Tibial artery (tissue), 4 donors: ENCODE measurements at regions not wholly inside any gene's neighbourhood (a gene's known extent, or its start where the extent isn't known, plus 50 kb on each side); places are given as distances from the start of the nearest gene placed in this dataset.

ENCODE experiments used
- DNase-seq, 2 donors: peaks; one replicate each; pipeline ENCODE4 v3.0.0-alpha.2; 2019
- H3K27ac ChIP-seq, 2 donors: fragments of 200-600 bp; sonication (generic) in 1 of 2; 1 replicate in 1 of 2; 2 replicates in 1 of 2; pipeline ENCODE4 v1.5.1; 2018 to 2019; ENCODE audit warnings: mild to moderate bottlenecking in 1 of 2
- H3K27me3 ChIP-seq, 2 donors: fragments of 200-600 bp; sonication (generic) in 1 of 2; one replicate each; pipeline versions ENCODE4 v1.5.1 to v1.6.0; 2016 to 2019
- H3K36me3 ChIP-seq, 3 donors: fragments of 200-600 bp; sonication (generic) in 2 of 3; one replicate each; pipeline ENCODE4 v1.5.1; 2016 to 2019; ENCODE audit warnings: mild to moderate bottlenecking in 2 of 3
- H3K4me1 ChIP-seq, 4 donors: fragments of 200-600 bp; sonication (generic) in 2 of 4; 1 replicate in 3 of 4; 2 replicates in 1 of 4; pipeline ENCODE4 v1.5.1; 2016 to 2019
- H3K4me3 ChIP-seq, 2 donors: fragments of 200-600 bp; sonication (generic) in 1 of 2; 1 replicate in 1 of 2; 2 replicates in 1 of 2; pipeline ENCODE4 v1.5.1; 2018 to 2019; ENCODE audit warnings: mild to moderate bottlenecking in 2 of 2
- H3K9me3 ChIP-seq, 3 donors: fragments of 200-600 bp; sonication (generic) in 1 of 3; one replicate each; pipeline ENCODE4 v1.5.1; 2016 to 2019
- CTCF ChIP-seq, 2 experiments: fragments of 200-600 bp in 1 of 2; fragments of 450-650 bp in 1 of 2; IDR thresholded peaks; one replicate each; pipeline ENCODE4 v1.5.1; 2017 to 2019; ENCODE audit warnings: antibody characterized with exemption in 2 of 2, mild to moderate bottlenecking in 1 of 2, moderate library complexity in 1 of 2
- intact Hi-C: fragments of 100-400 bp; cut with DNase I; formaldehyde crosslinking; loops from one replicate; pipeline ENCODE4 v1.15.0; 2023; ENCODE audit warnings: low total_unique reads

- no peak for TF ChIP-seq CTCF (IDR thresholded peaks at IDR 0.05)
- H3K36me3 ChIP-seq = no peaks in the 10 kb centered on the region
- peaks cover 0 to 3% (median 0%) of the 10 kb centered on the region in 4 donors for H3K4me1 ChIP-seq
- H3K27ac ChIP-seq = no peak overlapping the region
- DNase-seq = no peak
- no peaks in the 10 kb centered on the region for H3K9me3 ChIP-seq
- peaks cover 0 to 5% of the 10 kb centered on the region in 2 donors for H3K27me3 ChIP-seq
- H3K4me3 ChIP-seq = no peak overlapping the region
- intact Hi-C loops = no loop called here
Measured at GRCh38 chr9:81289622-81290021, 399.7 kb downstream of the TLE1 start.

GRCh38 chr9:81268048-81268447 lies 421.3 kb downstream of the TLE1 start:
- intact Hi-C loops = no loop called here
- H3K27ac ChIP-seq = no peak overlapping the region
- no peaks in the 10 kb centered on the region for H3K4me1 ChIP-seq
- no peak overlapping the region for H3K4me3 ChIP-seq
- DNase-seq = no peak
- H3K36me3 ChIP-seq = no peaks in the 10 kb centered on the region
- H3K27me3 ChIP-seq = no peaks in the 10 kb centered on the region
- TF ChIP-seq CTCF (IDR thresholded peaks at IDR 0.05) = no peak
- H3K9me3 ChIP-seq = no peaks in the 10 kb centered on the region

GRCh38 chr9:81266674-81267073 lies 422.7 kb downstream of the TLE1 start:
- H3K27ac ChIP-seq = no peak overlapping the region
- no peaks in the 10 kb centered on the region for H3K4me1 ChIP-seq
- H3K36me3 ChIP-seq = no peaks in the 10 kb centered on the region
- no peak for DNase-seq
- no peak for TF ChIP-seq CTCF (IDR thresholded peaks at IDR 0.05)
- no peak overlapping the region for H3K4me3 ChIP-seq
- intact Hi-C loops = no loop called here
- H3K9me3 ChIP-seq = peaks cover 0 to 1% (median 0%) of the 10 kb centered on the region in 3 donors
- no peaks in the 10 kb centered on the region for H3K27me3 ChIP-seq

- TF ChIP-seq CTCF (IDR thresholded peaks at IDR 0.05) = no peak
- no peaks in the 10 kb centered on the region for H3K27me3 ChIP-seq
- H3K36me3 ChIP-seq = no peaks in the 10 kb centered on the region
- H3K4me1 ChIP-seq = no peaks in the 10 kb centered on the region
- intact Hi-C loops = no loop called here
- H3K27ac ChIP-seq = no peak overlapping the region
- DNase-seq = no peak
- H3K4me3 ChIP-seq = no peak overlapping the region
- peaks cover 0 to 7% (median 0%) of the 10 kb centered on the region in 3 donors for H3K9me3 ChIP-seq
Measured at GRCh38 chr9:81266086-81266485, 423.3 kb downstream of the TLE1 start.

GRCh38 chr9:81264516-81264915 lies 424.8 kb downstream of the TLE1 start:
- no peak for DNase-seq
- H3K4me3 ChIP-seq = no peak overlapping the region
- H3K36me3 ChIP-seq = no peaks in the 10 kb centered on the region
- no peaks in the 10 kb centered on the region for H3K27me3 ChIP-seq
- no peaks in the 10 kb centered on the region for H3K4me1 ChIP-seq
- peaks cover 0 to 7% (median 0%) of the 10 kb centered on the region in 3 donors for H3K9me3 ChIP-seq
- intact Hi-C loops = no loop called here
- H3K27ac ChIP-seq = no peak overlapping the region
- TF ChIP-seq CTCF (IDR thresholded peaks at IDR 0.05) = no peak

- no peaks in the 10 kb centered on the region for H3K27me3 ChIP-seq
- no peak for DNase-seq
- no peaks in the 10 kb centered on the region for H3K36me3 ChIP-seq
- no peak for TF ChIP-seq CTCF (IDR thresholded peaks at IDR 0.05)
- H3K9me3 ChIP-seq = peaks cover 0 to 7% (median 0%) of the 10 kb centered on the region in 3 donors
- no peak overlapping the region for H3K27ac ChIP-seq
- no peak overlapping the region for H3K4me3 ChIP-seq
- H3K4me1 ChIP-seq = no peaks in the 10 kb centered on the region
- intact Hi-C loops = no loop called here
Measured at GRCh38 chr9:81259896-81260295, 429.5 kb downstream of the TLE1 start.
